SK-N-SH (cell line): ENCODE measurements at regions not wholly inside any gene's neighbourhood (a gene's known extent, or its start where the extent isn't known, plus 50 kb on each side); places are given as distances from the start of the nearest gene placed in this dataset.

ENCODE experiments used
- CTCF ChIA-PET: fragments of 300-600, 350-600 bp; formaldehyde crosslinking; extraction: SDS; loops from one replicate; lab custom pipeline; 2021; lab: Yijun Ruan, JAX
- POLR2A ChIA-PET: fragments of 350-600 bp; sonication (Branson Sonifier 250); formaldehyde crosslinking; extraction: SDS; loops from one replicate; lab custom pipeline; 2020; ENCODE audit warnings: antibody characterized with exemption, inconsistent platforms; lab: Yijun Ruan, JAX
- DNase-seq: peaks from one replicate; pipeline ENCODE4 v3.0.0; 2012
- H2AFZ ChIP-seq: fragments of 200-600 bp; sonication (generic); 2 replicates; pipeline ENCODE4 v1.8.1; 2016; ENCODE audit warnings: antibody characterized with exemption, mild to moderate bottlenecking, low read depth
- H3F3A ChIP-seq: fragments of 200-600 bp; sonication (generic); replicated peaks from 2 replicates; pipeline ENCODE3; 2016; ENCODE audit warnings: antibody characterized with exemption, mild to moderate bottlenecking; ENCODE audit not compliant: insufficient read depth
- H3K27ac ChIP-seq, 2 experiments: fragments of 200-500 bp in 1 of 2; fragments of 200-600 bp in 1 of 2; sonication (Bioruptor generic) in 1 of 2; sonication (generic), shearing (Covaris generic) in 1 of 2; 2 replicates each; pipeline versions ENCODE4 v1.5.1 to v1.6.1; 2014 to 2016; ENCODE audit warnings: low read depth in 2 of 2, inconsistent platforms in 1 of 2, low read length in 1 of 2, mild to moderate bottlenecking in 1 of 2, mixed read lengths in 1 of 2
- H3K27me3 ChIP-seq: fragments of 200-600 bp; sonication (generic), shearing (Covaris generic); 2 replicates; pipeline ENCODE4 v1.6.1; 2016; ENCODE audit warnings: mixed run types; ENCODE audit not compliant: insufficient read depth
- H3K36me3 ChIP-seq, 2 experiments: fragments of 200-500 bp in 1 of 2; fragments of 200-600 bp in 1 of 2; sonication (Bioruptor generic) in 1 of 2; sonication (generic) in 1 of 2; replicated peaks in 1 of 2; 2 replicates each; pipeline versions ENCODE3 to v1.5.1; 2014 to 2016; ENCODE audit warnings: low read length in 1 of 2, mild to moderate bottlenecking in 1 of 2; ENCODE audit not compliant: insufficient read depth in 2 of 2, control insufficient read depth in 1 of 2
- H3K4me1 ChIP-seq, 2 experiments: fragments of 200-500 bp in 1 of 2; fragments of 200-600 bp in 1 of 2; sonication (Bioruptor generic) in 1 of 2; sonication (generic), shearing (Covaris generic) in 1 of 2; 2 replicates each; pipeline versions ENCODE4 v1.5.1 to v1.6.1; 2014 to 2016; ENCODE audit warnings: low read depth in 1 of 2, low read length in 1 of 2, mixed run types in 1 of 2; ENCODE audit not compliant: insufficient read depth in 2 of 2, control insufficient read depth in 1 of 2
- H3K4me2 ChIP-seq: fragments of 200-600 bp; sonication (generic), shearing (Covaris generic); 2 replicates; pipeline ENCODE4 v1.6.1; 2017; ENCODE audit warnings: mixed run types
- H3K4me3 ChIP-seq, 2 experiments: fragments of 200-500 bp in 1 of 2; fragments of 200-600 bp in 1 of 2; sonication (Bioruptor generic) in 1 of 2; sonication (generic), shearing (Covaris generic) in 1 of 2; 2 replicates each; pipeline versions ENCODE4 v1.5.1 to v1.8.1; 2014 to 2016; ENCODE audit warnings: low read depth in 2 of 2, inconsistent platforms in 1 of 2, low read length in 1 of 2, mild to moderate bottlenecking in 1 of 2, mixed read lengths in 1 of 2, moderate library complexity in 1 of 2
- H3K79me2 ChIP-seq: fragments of 200-600 bp; sonication (generic); 2 replicates; pipeline ENCODE4 v1.8.1; 2017; ENCODE audit warnings: mild to moderate bottlenecking; ENCODE audit not compliant: insufficient read depth
- H3K9ac ChIP-seq: fragments of 200-600 bp; sonication (generic); 2 replicates; pipeline ENCODE4 v1.6.1; 2017; ENCODE audit warnings: mixed run types
- H3K9me2 ChIP-seq: fragments of 200-600 bp; sonication (generic); 2 replicates; pipeline ENCODE4 v1.6.1; 2017; ENCODE audit warnings: mixed run types
- H3K9me3 ChIP-seq: fragments of 200-600 bp; sonication (generic); 2 replicates; pipeline ENCODE4 v1.6.1; 2017; ENCODE audit warnings: mixed run types, mild to moderate bottlenecking, moderate library complexity
- H4K20me1 ChIP-seq: fragments of 200-600 bp; sonication (generic); 2 replicates; pipeline ENCODE4 v1.6.1; 2017; ENCODE audit warnings: mild to moderate bottlenecking, mixed run types; ENCODE audit not compliant: insufficient read depth
- CHD2 ChIP-seq: fragments of 150-350 bp; IDR thresholded peaks from 2 replicates; pipeline ENCODE4 v1.6.1; 2018; ENCODE audit warnings: low read length; ENCODE audit not compliant: partially characterized antibody
- EZH2phosphoT487 ChIP-seq: fragments of 200-600 bp; sonication (generic); IDR thresholded peaks from 2 replicates; pipeline ENCODE4 v1.6.1; 2017; ENCODE audit warnings: low read depth, mixed run types, mild to moderate bottlenecking, antibody characterized with exemption, moderate library complexity, borderline replicate concordance
- FOSL2 ChIP-seq: IDR thresholded peaks from 2 replicates; pipeline ENCODE4 v1.4.0; 2012; ENCODE audit warnings: low read depth, mild to moderate bottlenecking, moderate library complexity, borderline replicate concordance
- FOXJ3 ChIP-seq: sonication (generic); formaldehyde crosslinking; IDR thresholded peaks from 2 replicates; pipeline ENCODE4 v1.5.1; 2020; ENCODE audit warnings: mild to moderate bottlenecking, missing genetic modification reagents
- IRF3 ChIP-seq: fragments of 150-350 bp; IDR thresholded peaks from 2 replicates; pipeline ENCODE4 v1.6.1; 2016; ENCODE audit warnings: mild to moderate bottlenecking, low read depth, low read length
- JUND ChIP-seq: IDR thresholded peaks from 2 replicates; pipeline ENCODE4 v1.4.0; 2012
- MAX ChIP-seq: IDR thresholded peaks from 2 replicates; pipeline ENCODE4 v1.4.0; 2012; ENCODE audit warnings: low read depth
- MEF2A ChIP-seq: IDR thresholded peaks from 2 replicates; pipeline ENCODE4 v1.4.0; 2012; ENCODE audit warnings: low read depth, borderline replicate concordance
- MXI1 ChIP-seq: IDR thresholded peaks from 2 replicates; pipeline ENCODE4 v1.6.1; 2012; ENCODE audit warnings: mild to moderate bottlenecking, low read depth, low read length, improper control_type of control experiment
- NFIC ChIP-seq: IDR thresholded peaks from 2 replicates; pipeline ENCODE4 v1.4.0; 2012; ENCODE audit warnings: borderline replicate concordance
- RAD21 ChIP-seq: IDR thresholded peaks from 2 replicates; pipeline ENCODE4 v1.6.1; 2012; ENCODE audit warnings: mild to moderate bottlenecking, low read length
- REST ChIP-seq: IDR thresholded peaks from 2 replicates; pipeline ENCODE4 v1.6.1; 2012; ENCODE audit warnings: mild to moderate bottlenecking, low read depth, low read length, moderate library complexity
- RFX5 ChIP-seq: IDR thresholded peaks from 2 replicates; pipeline ENCODE4 v1.6.1; 2012; ENCODE audit warnings: mild to moderate bottlenecking, improper control_type of control experiment, low read length
- SIN3A ChIP-seq: IDR thresholded peaks from 2 replicates; pipeline ENCODE4 v1.6.1; 2012; ENCODE audit warnings: low read depth, mild to moderate bottlenecking, low read length, moderate library complexity, borderline replicate concordance
- SMC3 ChIP-seq: IDR thresholded peaks from 2 replicates; pipeline ENCODE4 v1.6.1; 2012; ENCODE audit warnings: low read depth, low read length, improper control_type of control experiment
- TCF12 ChIP-seq: IDR thresholded peaks from 2 replicates; pipeline ENCODE4 v1.4.0; 2012
- TEAD4 ChIP-seq: IDR thresholded peaks from 2 replicates; pipeline ENCODE4 v1.4.0; 2012; ENCODE audit warnings: mild to moderate bottlenecking, borderline replicate concordance; ENCODE audit not compliant: insufficient read depth
- USF1 ChIP-seq: IDR thresholded peaks from 2 replicates; pipeline ENCODE4 v1.4.0; 2012; ENCODE audit warnings: low read depth, borderline replicate concordance
- YY1 ChIP-seq: IDR thresholded peaks from 2 replicates; pipeline ENCODE4 v1.4.0; 2012; ENCODE audit warnings: low read depth, mild to moderate bottlenecking
- ZBTB33 ChIP-seq: IDR thresholded peaks from 2 replicates; pipeline ENCODE4 v1.4.0; 2012; ENCODE audit warnings: low read depth, borderline replicate concordance
- WGBS: methylation state at CpG from one replicate; pipeline ENCODE4 v1.1.6; 2017; ENCODE audit warnings: low lambda C conversion rate; 5-methylcytosine and 5-hydroxymethylcytosine counted together

GRCh38 chr1:86227026-86227425 lies 70.5 kb upstream of the COL24A1 start:
- H3K9ac ChIP-seq, result no peak overlapping the region
- no peaks in the 10 kb centered on the region for H3K9me3 ChIP-seq
- no peak overlapping the region for H3K4me2 ChIP-seq
- no peak overlapping the region for H3K4me3 ChIP-seq
- no peaks in the 10 kb centered on the region for H3F3A ChIP-seq
- H3K9me2 ChIP-seq, result no peaks in the 10 kb centered on the region
- H3K27ac ChIP-seq, result no peak overlapping the region
- H3K27me3 ChIP-seq, result peaks cover 15% of the 10 kb centered on the region
- no peaks in the 10 kb centered on the region for H4K20me1 ChIP-seq
- CTCF ChIA-PET, result interaction anchor here (0.5 kb wide), 1 partner anchor 11 kb away, joined by 3 read pairs; no protein-coding TSS in a partner anchor
- H3K4me1 ChIP-seq, result no peaks in the 10 kb centered on the region
- no peaks in the 10 kb centered on the region for H3K36me3 ChIP-seq
- POLR2A ChIA-PET, result no interaction called here
- no peak for DNase-seq
- H3K79me2 ChIP-seq, result no peaks in the 10 kb centered on the region
- no peak for TF ChIP-seq ZBTB33
- no peak for TF ChIP-seq USF1
- TF ChIP-seq MEF2A, result no peak
- TF ChIP-seq CHD2, result no peak
- no peak for TF ChIP-seq MXI1
- TF ChIP-seq YY1, result no peak
- TF ChIP-seq RFX5, result no peak
- TF ChIP-seq SIN3A, result no peak
- no peak for TF ChIP-seq NFIC
- TF ChIP-seq MAX, result no peak
- TF ChIP-seq REST, result no peak
- TF ChIP-seq FOSL2, result no peak
- TF ChIP-seq RAD21, result no peak
- TF ChIP-seq JUND, result no peak
- TF ChIP-seq FOXJ3 (CRISPR knock-in tag), result no peak
- TF ChIP-seq TEAD4, result no peak
- TF ChIP-seq SMC3, result no peak
- no peak for TF ChIP-seq EZH2phosphoT487
- TF ChIP-seq IRF3, result no peak
- no peak for TF ChIP-seq TCF12
- WGBS, result 0% methylated on average over 1 of the region's 1 CpG
- H2AFZ ChIP-seq, result no peak overlapping the region
